ENCODE measurements at regions not wholly inside any gene's neighbourhood (a gene's known extent, or its start where the extent isn't known, plus 50 kb on each side); places are given as distances from the start of the nearest gene placed in this dataset.

GRCh38 chr16:26644912-26645543 lies 421.7 kb upstream of the C16orf82 start:
- Mint-ChIP-seq H3K4me1 (ENCODE audit: low read depth, unreplicated experiment) (no peaks in the 10 kb centered on the region), H3K9me3 (ENCODE audit: low read depth, unreplicated experiment) (peaks cover 11% of the 10 kb centered on the region), H3K36me3 (ENCODE audit: insufficient read depth, unreplicated experiment) (no peaks in the 10 kb centered on the region), H3K27me3 (ENCODE audit: unreplicated experiment) (no peaks in the 10 kb centered on the region), H3K4me3 (ENCODE audit: low read depth, unreplicated experiment) (no peak overlapping the region), H3K27ac (ENCODE audit: unreplicated experiment) (no peak overlapping the region)
- TF ChIP-seq CTCF (IDR thresholded peaks at IDR 0.05; ENCODE audit: unreplicated experiment) = no peak
- intact Hi-C loops (cut with micrococcal nuclease; ENCODE audit: unreplicated experiment) = no loop called here
- no peak for DNase-seq
- BruUV-seq (replicated peaks) = no TSS peak
- CTCF ChIA-PET = no interaction called here

GRCh38 chr16:26645614-26646013 lies 421.1 kb upstream of the C16orf82 start:
- BruUV-seq (replicated peaks) = no TSS peak
- no peaks in the 10 kb centered on the region for H3K27me3 Mint-ChIP-seq (ENCODE audit: unreplicated experiment)
- CTCF ChIA-PET = interaction anchor here (0.5 to 0.6 kb wide), 2 partner anchors 89 to 107 kb away, joined by 3 read pairs; no protein-coding TSS in a partner anchor
- no peak overlapping the region for H3K27ac Mint-ChIP-seq (ENCODE audit: unreplicated experiment)
- DNase-seq = no peak
- intact Hi-C loops (cut with micrococcal nuclease; ENCODE audit: unreplicated experiment) = no loop called here
- peaks cover 8% of the 10 kb centered on the region for H3K9me3 Mint-ChIP-seq (ENCODE audit: low read depth, unreplicated experiment)
- H3K4me3 Mint-ChIP-seq (ENCODE audit: low read depth, unreplicated experiment) = no peak overlapping the region
- TF ChIP-seq CTCF (IDR thresholded peaks at IDR 0.05; ENCODE audit: unreplicated experiment) = no peak
- no peaks in the 10 kb centered on the region for H3K36me3 Mint-ChIP-seq (ENCODE audit: insufficient read depth, unreplicated experiment)
- no peaks in the 10 kb centered on the region for H3K4me1 Mint-ChIP-seq (ENCODE audit: low read depth, unreplicated experiment)

- Mint-ChIP-seq H3K4me3 (ENCODE audit: low read depth, unreplicated experiment) (no peak overlapping the region), H3K36me3 (ENCODE audit: insufficient read depth, unreplicated experiment) (no peaks in the 10 kb centered on the region), H3K27ac (ENCODE audit: unreplicated experiment) (no peak overlapping the region), H3K27me3 (ENCODE audit: unreplicated experiment) (no peaks in the 10 kb centered on the region), H3K9me3 (ENCODE audit: low read depth, unreplicated experiment) (peaks cover 15% of the 10 kb centered on the region), H3K4me1 (ENCODE audit: low read depth, unreplicated experiment) (no peaks in the 10 kb centered on the region)
- intact Hi-C loops (cut with micrococcal nuclease; ENCODE audit: unreplicated experiment) = no loop called here
- no peak for TF ChIP-seq CTCF (IDR thresholded peaks at IDR 0.05; ENCODE audit: unreplicated experiment)
- no peak for DNase-seq
- CTCF ChIA-PET = no interaction called here
- no TSS peak for BruUV-seq (replicated peaks)
Observed at GRCh38 chr16:26647870-26648269, 418.9 kb upstream of the C16orf82 start.

GRCh38 chr16:26648851-26649250 lies 417.9 kb upstream of the C16orf82 start:
- no peaks in the 10 kb centered on the region for H3K36me3 Mint-ChIP-seq (ENCODE audit: insufficient read depth, unreplicated experiment)
- H3K27me3 Mint-ChIP-seq (ENCODE audit: unreplicated experiment) = no peaks in the 10 kb centered on the region
- no peak overlapping the region for H3K4me3 Mint-ChIP-seq (ENCODE audit: low read depth, unreplicated experiment)
- no peak overlapping the region for H3K27ac Mint-ChIP-seq (ENCODE audit: unreplicated experiment)
- H3K9me3 Mint-ChIP-seq (ENCODE audit: low read depth, unreplicated experiment) = peaks cover 11% of the 10 kb centered on the region
- intact Hi-C loops (cut with micrococcal nuclease; ENCODE audit: unreplicated experiment) = no loop called here
- DNase-seq = no peak
- CTCF ChIA-PET = no interaction called here
- BruUV-seq (replicated peaks) = no TSS peak
- TF ChIP-seq CTCF (IDR thresholded peaks at IDR 0.05; ENCODE audit: unreplicated experiment) = no peak
- no peaks in the 10 kb centered on the region for H3K4me1 Mint-ChIP-seq (ENCODE audit: low read depth, unreplicated experiment)

All from Calu3 (cell line).